CD4-positive, alpha-beta T cell treated with Interleukin-4 for 4 hours (primary cell): ENCODE measurements at regions not wholly inside any gene's neighbourhood (a gene's known extent, or its start where the extent isn't known, plus 50 kb on each side); places are given as distances from the start of the nearest gene placed in this dataset.

Experiments
- DNase-seq: peaks from one replicate; pipeline ENCODE4 v3.0.0-alpha.2; 2020

DNA sequence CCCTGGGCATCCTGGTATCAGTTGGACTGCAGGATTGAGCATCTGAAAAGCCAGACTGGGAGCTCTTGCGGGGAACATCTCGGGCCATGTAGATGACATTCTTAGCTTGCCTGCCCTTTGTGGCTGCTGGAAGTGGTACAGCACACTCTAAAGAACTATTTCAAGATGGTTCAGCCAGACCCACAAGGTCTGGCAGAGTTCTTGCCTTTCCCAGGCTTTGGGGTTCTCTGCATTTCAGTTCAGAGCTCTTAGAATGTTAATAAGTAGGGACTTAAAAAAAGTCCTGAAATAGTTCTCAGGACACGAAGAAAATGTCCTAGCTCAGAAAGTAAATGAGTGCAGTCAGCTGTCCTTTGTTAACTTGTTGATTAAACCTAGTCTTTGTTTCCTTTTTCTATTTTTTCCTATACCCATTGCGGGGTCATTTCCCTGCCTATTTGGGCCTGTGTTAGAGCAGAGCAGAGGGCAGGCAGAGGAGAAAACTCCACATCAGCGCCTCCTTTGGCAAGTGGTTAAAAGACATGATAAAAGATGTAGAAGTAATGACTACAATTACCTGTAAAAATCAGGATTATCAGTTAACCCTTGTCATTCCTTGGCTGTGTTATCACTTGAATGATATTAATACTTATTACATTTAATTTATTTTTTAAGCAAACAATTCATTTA, 291.5 kb downstream of the ZSWIM6 start:
- no peak for DNase-seq

GRCh38 chr5:61624553-61625136, 292.6 kb downstream of the ZSWIM6 start:
- DNase-seq, result no peak

DNA sequence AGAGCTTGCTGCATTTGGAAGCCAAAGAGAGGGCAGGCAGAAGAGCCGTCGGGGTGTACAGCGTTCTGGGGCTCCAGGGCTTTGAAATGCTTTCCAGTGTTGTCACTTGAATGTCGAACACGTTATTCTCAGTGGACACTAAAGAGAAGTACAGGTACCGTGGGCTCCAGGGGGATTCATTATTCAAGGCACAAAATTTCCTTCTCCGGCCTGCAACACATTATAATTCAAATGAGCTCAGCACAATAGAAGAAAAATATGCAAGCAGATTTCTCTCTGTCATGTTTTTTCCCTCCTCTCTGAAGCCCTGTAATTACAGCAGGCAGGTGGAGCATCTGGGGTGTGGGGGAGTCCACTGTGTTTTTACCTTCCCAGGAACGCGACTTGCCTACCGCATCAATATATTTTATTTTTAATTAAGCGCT, 293.1 kb downstream of the ZSWIM6 start:
- no peak for DNase-seq

GRCh38 chr5:61625681-61626621, 293.9 kb downstream of the ZSWIM6 start:
- DNase-seq, result peak; percentile 4

- no peak for DNase-seq
Measured at GRCh38 chr5:61626639-61627282, 294.7 kb downstream of the ZSWIM6 start.

GRCh38 chr5:61627531-61627930, 295.5 kb downstream of the ZSWIM6 start:
- DNase-seq, result no peak

- DNase-seq, result no peak
Measured at GRCh38 chr5:61630908-61631307, 298.9 kb downstream of the ZSWIM6 start.

- DNase-seq, result no peak
Measured at GRCh38 chr5:61631438-61631941, 299.4 kb downstream of the ZSWIM6 start.

DNA sequence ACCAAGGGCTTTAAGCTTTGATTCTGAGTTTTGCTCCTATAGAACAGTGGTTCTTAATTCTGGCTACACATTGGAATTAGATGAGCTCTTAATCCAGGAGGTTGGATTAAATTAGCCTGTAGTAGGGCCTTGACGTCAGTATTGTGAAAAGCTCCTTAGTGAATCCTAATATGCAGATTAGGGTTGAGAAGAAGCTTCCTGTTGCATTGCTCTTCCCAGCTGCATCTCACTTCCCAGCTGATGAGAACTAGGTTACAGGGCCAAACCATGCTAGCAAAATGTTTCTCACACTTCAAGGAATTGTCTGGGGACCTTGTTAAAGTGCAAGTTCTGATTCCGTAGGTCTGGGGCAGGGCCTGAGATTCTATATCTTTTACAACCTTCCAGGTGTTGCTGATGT, 300.0 kb downstream of the ZSWIM6 start:
- DNase-seq, result no peak

- DNase-seq, result no peak
Measured at GRCh38 chr5:61635271-61635670, 303.2 kb downstream of the ZSWIM6 start.

- DNase-seq, result no peak
Measured at GRCh38 chr5:61637566-61637965, 305.5 kb downstream of the ZSWIM6 start.

- DNase-seq, result no peak
Measured at GRCh38 chr5:61638476-61638875, 306.4 kb downstream of the ZSWIM6 start.

GRCh38 chr5:61640179-61641021, 308.3 kb downstream of the ZSWIM6 start:
- DNase-seq, result no peak

- DNase-seq, result no peak
Measured at GRCh38 chr5:61641748-61642565, 309.9 kb downstream of the ZSWIM6 start.

DNA sequence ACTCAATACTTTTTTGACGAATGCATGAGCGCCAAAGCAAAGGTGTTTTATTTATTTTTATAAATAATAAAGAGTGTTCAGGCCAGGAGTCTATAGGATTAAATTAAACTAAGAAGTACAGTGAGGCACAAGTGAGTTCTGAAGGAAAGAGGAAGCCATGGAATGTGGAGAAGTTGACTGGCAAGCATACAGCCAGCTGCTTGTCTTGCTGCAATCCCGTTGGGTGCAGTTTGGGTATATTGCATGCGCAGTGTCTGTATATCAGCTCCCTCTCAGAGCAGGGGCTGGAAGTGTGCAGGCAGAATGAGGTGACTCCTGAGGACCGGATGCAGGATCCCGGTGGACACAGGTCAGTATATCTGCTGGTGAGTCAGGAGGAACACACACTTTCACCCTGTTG, 315.6 kb downstream of the ZSWIM6 start:
- no peak for DNase-seq

DNA sequence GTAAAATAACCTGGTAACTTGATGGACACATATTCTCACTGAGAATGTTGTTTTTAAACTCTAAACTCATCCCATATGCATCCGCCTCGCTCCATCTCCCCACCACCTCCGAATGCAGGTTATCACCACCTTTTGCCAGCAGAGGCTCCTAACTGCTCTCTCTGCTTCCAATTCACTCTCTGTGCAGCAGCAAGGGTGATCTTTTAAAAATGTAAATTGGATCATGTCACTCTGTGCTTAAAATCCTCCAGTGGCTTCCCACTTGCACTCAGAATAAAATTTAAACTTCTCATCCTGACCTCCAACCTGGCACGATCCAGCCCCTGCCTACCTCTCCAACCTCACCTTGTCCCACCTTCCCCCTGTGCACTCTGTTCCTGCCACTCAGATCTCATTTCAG, 317.2 kb downstream of the ZSWIM6 start:
- no peak for DNase-seq

- DNase-seq, result no peak
Measured at GRCh38 chr5:61649971-61650370, 317.9 kb downstream of the ZSWIM6 start.

DNA sequence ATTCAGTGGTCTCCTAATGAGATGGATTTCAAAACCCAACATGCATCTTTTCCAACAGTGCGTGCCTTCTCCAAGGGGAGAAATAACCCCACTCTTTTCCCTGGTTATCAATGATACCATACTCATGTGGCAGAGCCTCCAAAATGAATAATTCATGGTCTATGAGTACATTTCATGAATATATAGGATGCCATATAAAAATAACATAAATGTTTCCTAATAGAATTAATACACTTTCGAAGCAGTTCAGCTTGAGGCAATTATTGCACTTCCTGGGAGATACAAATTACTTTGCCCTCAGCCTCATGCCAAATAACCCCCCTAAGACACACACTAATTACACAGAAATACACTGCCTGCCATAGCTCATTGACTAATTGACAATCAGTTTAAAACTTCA, 318.6 kb downstream of the ZSWIM6 start:
- DNase-seq, result no peak

- no peak for DNase-seq
Measured at GRCh38 chr5:61651195-61651594, 319.1 kb downstream of the ZSWIM6 start.

DNA sequence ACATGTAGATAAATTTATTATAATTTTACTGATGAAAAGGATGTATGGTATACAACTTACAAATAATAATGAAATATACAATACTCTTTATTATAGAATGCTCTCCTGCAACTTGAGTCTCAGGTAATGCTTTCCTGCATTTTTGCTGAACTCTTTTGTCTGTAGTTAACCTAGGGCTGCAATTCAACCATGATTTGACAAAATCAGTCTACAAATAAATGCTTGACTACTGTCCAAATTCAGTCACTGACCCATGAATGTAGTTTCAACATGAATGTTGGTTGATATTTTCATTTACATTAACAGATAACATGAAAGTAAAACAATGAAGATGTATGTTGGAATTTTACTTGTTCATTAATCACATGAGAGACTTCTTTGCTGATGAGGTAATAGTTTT, 320.9 kb downstream of the ZSWIM6 start:
- DNase-seq, result no peak
